Left ventricle myocardium inferior (tissue), 1 donor: ENCODE measurements at regions not wholly inside any gene's neighbourhood (a gene's known extent, or its start where the extent isn't known, plus 50 kb on each side); places are given as distances from the start of the nearest gene placed in this dataset.
"Not testable (repeated sequence)": the region's sequence is repeated elsewhere in the genome, so short reads cannot be mapped to it uniquely, and the experiment has no call there.

ENCODE experiments used
- DNase-seq: peaks from one replicate; pipeline ENCODE4 v3.0.0-alpha.2; 2020
- H3K27ac ChIP-seq: fragments of 200-600 bp; replicated peaks from 2 replicates; pipeline ENCODE4 v1.8.0; 2021
- H3K27me3 ChIP-seq: fragments of 200-600 bp; 2 replicates; pipeline ENCODE4 v1.8.0; 2021; ENCODE audit warnings: low read depth
- H3K36me3 ChIP-seq: fragments of 200-600 bp; 2 replicates; pipeline ENCODE4 v1.8.0; 2021
- H3K4me1 ChIP-seq: fragments of 200-600 bp; 2 replicates; pipeline ENCODE4 v1.8.0; 2021
- H3K4me3 ChIP-seq: fragments of 200-600 bp; 2 replicates; pipeline ENCODE4 v1.8.0; 2021; ENCODE audit warnings: mild to moderate bottlenecking, moderate library complexity
- H3K9me3 ChIP-seq: fragments of 200-600 bp; replicated peaks from 2 replicates; pipeline ENCODE4 v1.8.0; 2021
- intact Hi-C: fragments of 100-400 bp; cut with micrococcal nuclease; formaldehyde crosslinking; loops from one replicate; pipeline ENCODE4 v1.11.0; 2022
- TF ChIP-seq, protein P1 (sequence below): fragments of 200-600 bp; IDR thresholded peaks from 2 replicates; pipeline ENCODE4 v1.8.0; 2021; ENCODE audit warnings: antibody characterized with exemption, mild to moderate bottlenecking, borderline replicate concordance
- donor health status: DM: no; HTN: yes; CAD: no; lungs with severe emphysema.

GRCh38 chr5:69007163-69007562, 86.7 kb upstream of the SLC30A5 start:
- Histone ChIP-seq H3K9me3 (no peaks in the 10 kb centered on the region), H3K36me3 (no peaks in the 10 kb centered on the region), H3K27me3 (peaks cover 6% of the 10 kb centered on the region), H3K4me1 (no peaks in the 10 kb centered on the region), H3K27ac (no peak overlapping the region), H3K4me3 (no peak overlapping the region)
- intact Hi-C loops = no loop called here
- TF ChIP-seq, protein P1, sequence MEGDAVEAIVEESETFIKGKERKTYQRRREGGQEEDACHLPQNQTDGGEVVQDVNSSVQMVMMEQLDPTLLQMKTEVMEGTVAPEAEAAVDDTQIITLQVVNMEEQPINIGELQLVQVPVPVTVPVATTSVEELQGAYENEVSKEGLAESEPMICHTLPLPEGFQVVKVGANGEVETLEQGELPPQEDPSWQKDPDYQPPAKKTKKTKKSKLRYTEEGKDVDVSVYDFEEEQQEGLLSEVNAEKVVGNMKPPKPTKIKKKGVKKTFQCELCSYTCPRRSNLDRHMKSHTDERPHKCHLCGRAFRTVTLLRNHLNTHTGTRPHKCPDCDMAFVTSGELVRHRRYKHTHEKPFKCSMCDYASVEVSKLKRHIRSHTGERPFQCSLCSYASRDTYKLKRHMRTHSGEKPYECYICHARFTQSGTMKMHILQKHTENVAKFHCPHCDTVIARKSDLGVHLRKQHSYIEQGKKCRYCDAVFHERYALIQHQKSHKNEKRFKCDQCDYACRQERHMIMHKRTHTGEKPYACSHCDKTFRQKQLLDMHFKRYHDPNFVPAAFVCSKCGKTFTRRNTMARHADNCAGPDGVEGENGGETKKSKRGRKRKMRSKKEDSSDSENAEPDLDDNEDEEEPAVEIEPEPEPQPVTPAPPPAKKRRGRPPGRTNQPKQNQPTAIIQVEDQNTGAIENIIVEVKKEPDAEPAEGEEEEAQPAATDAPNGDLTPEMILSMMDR = no peak
- DNase-seq = no peak

- TF ChIP-seq, protein P1 = peak; percentile 83
- Histone ChIP-seq H3K4me3 (no peak overlapping the region), H3K27ac (no peak overlapping the region), H3K36me3 (no peaks in the 10 kb centered on the region), H3K4me1 (no peaks in the 10 kb centered on the region), H3K9me3 (no peaks in the 10 kb centered on the region), H3K27me3 (peaks cover 6% of the 10 kb centered on the region)
- peak; percentile 60 for DNase-seq
- intact Hi-C loops = no loop called here
These were observed 86.0 kb upstream of the SLC30A5 start for GRCh38 chr5:69007726-69008368.

DNA sequence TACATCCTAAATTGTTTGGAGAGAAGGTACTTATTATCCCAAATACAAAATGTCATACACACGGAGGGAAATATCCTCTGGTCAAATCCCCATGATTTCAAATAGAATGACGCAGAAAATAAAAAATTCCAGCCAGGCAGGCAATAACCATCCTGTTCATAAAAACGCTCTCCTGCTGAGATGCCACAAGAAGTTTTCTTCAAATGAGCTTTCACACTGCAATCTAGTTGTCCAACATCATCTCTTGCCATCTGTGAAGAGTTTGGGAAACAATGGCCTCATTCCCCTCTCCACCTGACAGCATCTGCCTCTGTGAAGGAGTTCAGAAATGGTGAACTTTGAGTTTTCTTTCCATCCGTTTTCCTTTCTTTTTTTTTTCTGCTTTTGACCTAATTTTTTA, 83.3 kb upstream of the SLC30A5 start:
- Histone ChIP-seq H3K9me3 (no peaks in the 10 kb centered on the region), H3K4me3 (no peak overlapping the region), H3K27me3 (no peaks in the 10 kb centered on the region), H3K27ac (no peak overlapping the region), H3K4me1 (no peaks in the 10 kb centered on the region), H3K36me3 (no peaks in the 10 kb centered on the region)
- TF ChIP-seq, protein P1 = no peak
- intact Hi-C loops = no loop called here
- no peak for DNase-seq

DNA sequence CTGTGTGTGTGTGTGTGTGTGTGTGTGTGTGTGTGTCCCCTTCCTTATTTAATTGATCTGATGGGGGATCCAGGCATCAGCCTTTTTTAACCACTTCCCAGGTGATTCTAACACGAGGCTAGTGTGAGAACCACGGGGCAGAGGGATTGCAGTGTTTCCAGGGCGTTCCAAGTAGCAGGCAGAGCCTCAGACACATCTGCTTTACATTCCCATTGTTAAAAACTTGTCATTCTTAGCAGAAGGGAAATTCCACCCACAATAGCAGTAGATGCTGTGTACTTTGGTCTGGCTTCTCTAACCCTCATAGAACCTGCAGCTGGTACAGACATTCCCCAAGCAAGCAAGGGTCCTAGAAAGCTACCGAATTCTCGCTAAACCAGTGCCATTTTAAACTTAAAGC, 81.9 kb upstream of the SLC30A5 start:
- no peak overlapping the region for H3K27ac ChIP-seq
- H3K4me1 ChIP-seq = no peaks in the 10 kb centered on the region
- H3K4me3 ChIP-seq = no peak overlapping the region
- intact Hi-C loops = no loop called here
- DNase-seq = no peak
- no peaks in the 10 kb centered on the region for H3K27me3 ChIP-seq
- no peaks in the 10 kb centered on the region for H3K9me3 ChIP-seq
- no peaks in the 10 kb centered on the region for H3K36me3 ChIP-seq
- TF ChIP-seq, protein P1 = no peak

DNA sequence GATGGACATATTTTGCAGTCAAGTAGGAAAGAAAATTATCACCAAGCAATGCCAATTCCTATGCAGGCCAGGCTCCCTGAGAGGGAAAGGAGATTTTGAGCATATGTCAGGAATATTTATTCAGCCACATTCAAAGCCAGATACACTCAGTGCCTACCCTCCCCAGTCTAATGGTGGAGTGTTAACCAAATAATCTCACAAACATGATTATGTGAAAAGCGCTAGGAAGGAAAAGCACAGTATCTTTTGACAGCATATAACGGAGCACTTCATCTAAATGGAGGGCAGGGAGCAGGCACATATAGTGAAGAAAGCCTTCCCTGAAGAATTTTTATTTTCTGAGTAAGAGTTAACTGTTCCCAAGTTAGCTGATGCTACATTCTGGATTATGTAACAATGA, 80.3 kb upstream of the SLC30A5 start:
- Histone ChIP-seq H3K4me1 (no peaks in the 10 kb centered on the region), H3K36me3 (no peaks in the 10 kb centered on the region), H3K27ac (no peak overlapping the region), H3K9me3 (no peaks in the 10 kb centered on the region), H3K4me3 (no peak overlapping the region), H3K27me3 (no peaks in the 10 kb centered on the region)
- TF ChIP-seq, protein P1 = no peak
- intact Hi-C loops = no loop called here
- no peak for DNase-seq

DNA sequence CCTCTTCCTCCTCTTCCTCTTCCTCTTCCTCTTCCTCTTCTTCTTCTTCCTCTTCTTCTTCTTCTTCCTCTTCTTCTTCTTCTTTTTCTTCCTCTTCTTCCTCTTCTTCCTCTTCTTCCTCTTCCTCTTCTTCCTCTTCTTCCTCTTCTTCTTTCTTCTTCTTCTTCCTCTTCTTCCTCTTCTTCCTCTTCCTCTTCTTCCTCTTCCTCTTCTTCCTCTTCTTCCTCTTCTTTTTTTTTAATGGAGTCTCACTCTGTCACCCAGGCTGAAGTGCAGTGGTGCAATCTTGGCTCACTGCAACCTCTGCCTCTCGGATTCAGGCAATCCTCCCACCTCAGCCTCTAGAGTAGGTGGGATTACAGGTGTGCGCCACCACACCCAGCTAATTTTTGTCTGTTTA, 79.8 kb upstream of the SLC30A5 start:
- H3K27ac ChIP-seq, H3K4me1 ChIP-seq, H3K4me3 ChIP-seq, H3K27me3 ChIP-seq, intact Hi-C loops, H3K36me3 ChIP-seq, H3K9me3 ChIP-seq, DNase-seq: not testable (repeated sequence)
